Testis (tissue), 2 donors: ENCODE measurements at regions not wholly inside any gene's neighbourhood (a gene's known extent, or its start where the extent isn't known, plus 50 kb on each side); places are given as distances from the start of the nearest gene placed in this dataset.

Experiments used
- CTCF ChIP-seq, 3 experiments: fragments of 450-650 bp in 2 of 3; fragments of 200-600 bp in 1 of 3; sonication (generic) in 1 of 3; IDR thresholded peaks; one replicate each; pipeline ENCODE4 v1.5.1; 2016 to 2019; ENCODE audit warnings: antibody characterized with exemption in 3 of 3, mild to moderate bottlenecking in 2 of 3, moderate library complexity in 1 of 3
- POLR2A ChIP-seq: fragments of 450-650 bp; IDR thresholded peaks from one replicate; pipeline ENCODE4 v1.6.1; 2017; ENCODE audit warnings: antibody characterized with exemption, mild to moderate bottlenecking, moderate library complexity

DNA sequence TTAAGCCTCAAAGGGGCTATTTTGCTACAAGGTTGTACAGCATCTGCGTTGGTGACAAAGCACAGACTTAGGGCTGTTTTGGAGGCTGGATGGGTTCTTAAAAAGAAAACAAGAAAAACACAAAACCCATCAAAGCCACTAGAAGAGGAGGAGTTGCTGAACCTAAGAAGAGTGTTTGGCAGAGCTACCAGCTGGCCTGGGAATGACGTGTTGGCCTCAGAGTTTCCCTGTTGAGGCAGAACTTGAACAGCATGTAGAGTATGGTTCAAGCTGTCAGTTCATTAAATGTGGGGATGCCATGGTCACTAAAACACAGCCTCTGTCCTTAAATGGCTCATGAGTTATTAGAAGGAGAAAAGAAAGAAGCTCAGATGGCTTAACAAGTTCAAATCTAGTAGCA, 162.5 kb downstream of the TTC32 start:
- TF ChIP-seq CTCF (IDR thresholded peaks at IDR 0.05) (no peak), POLR2A (no peak)
